HepG2 (cell line): ENCODE measurements at regions not wholly inside any gene's neighbourhood (a gene's known extent, or its start where the extent isn't known, plus 50 kb on each side); places are given as distances from the start of the nearest gene placed in this dataset.

Experiments
- AHR ChIP-seq: IDR thresholded peaks from 2 replicates; pipeline ENCODE4 v1.6.1; 2018; ENCODE audit warnings: missing genetic modification reagents, missing compliant biosample characterization
- AKNA ChIP-seq: sonication (generic); formaldehyde crosslinking; IDR thresholded peaks from 2 replicates; pipeline ENCODE4 v1.4.0; 2020; ENCODE audit warnings: missing genetic modification reagents, borderline replicate concordance
- LRRFIP1 ChIP-seq: sonication (generic); formaldehyde crosslinking; conservative IDR thresholded peaks from 2 replicates; pipeline ENCODE4 v1.4.0; 2020; ENCODE audit warnings: missing genetic modification reagents
- NFYB ChIP-seq: sonication (generic); formaldehyde crosslinking; IDR thresholded peaks from 2 replicates; pipeline ENCODE4 v1.4.0; 2020; ENCODE audit warnings: missing genetic modification reagents
- SUZ12 ChIP-seq: fragments of 150-350 bp; IDR thresholded peaks from 2 replicates; pipeline ENCODE4 v1.6.1; 2014; ENCODE audit warnings: low read depth, low read length
- TF ChIP-seq, protein P1 (sequence below): IDR thresholded peaks from 2 replicates; pipeline ENCODE4 v1.6.1; 2016; ENCODE audit warnings: missing compliant biosample characterization, missing genetic modification reagents, borderline replicate concordance

DNA sequence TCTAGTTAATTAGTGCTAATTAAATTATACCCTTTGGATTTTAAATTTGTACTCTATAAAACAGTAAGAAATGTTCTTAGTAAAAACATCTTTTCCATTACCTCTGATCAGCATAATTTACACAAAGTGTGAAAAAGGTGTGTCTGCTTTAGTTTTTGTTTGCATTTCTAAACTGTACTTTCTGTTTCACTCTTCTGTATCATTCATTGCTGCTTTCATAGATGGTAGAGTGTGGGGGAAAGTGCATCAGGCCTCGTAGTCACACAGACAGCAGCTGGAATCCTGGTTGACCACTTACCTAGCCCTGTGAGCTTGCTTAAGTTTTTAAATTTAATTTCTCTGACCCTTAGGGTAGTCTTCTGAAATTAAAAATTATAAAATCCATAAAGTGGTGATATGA lies 275.4 kb upstream of the PITX2 start (continued):
- no peak for TF ChIP-seq LRRFIP1 (CRISPR knock-in tag)
- no peak for TF ChIP-seq SUZ12
- TF ChIP-seq, protein P1, sequence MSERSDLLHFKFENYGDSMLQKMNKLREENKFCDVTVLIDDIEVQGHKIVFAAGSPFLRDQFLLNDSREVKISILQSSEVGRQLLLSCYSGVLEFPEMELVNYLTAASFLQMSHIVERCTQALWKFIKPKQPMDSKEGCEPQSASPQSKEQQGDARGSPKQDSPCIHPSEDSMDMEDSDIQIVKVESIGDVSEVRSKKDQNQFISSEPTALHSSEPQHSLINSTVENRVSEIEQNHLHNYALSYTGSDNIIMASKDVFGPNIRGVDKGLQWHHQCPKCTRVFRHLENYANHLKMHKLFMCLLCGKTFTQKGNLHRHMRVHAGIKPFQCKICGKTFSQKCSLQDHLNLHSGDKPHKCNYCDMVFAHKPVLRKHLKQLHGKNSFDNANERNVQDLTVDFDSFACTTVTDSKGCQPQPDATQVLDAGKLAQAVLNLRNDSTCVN (CRISPR knock-in tag) = no peak
- TF ChIP-seq NFYB (CRISPR knock-in tag) = no peak
- TF ChIP-seq AKNA (CRISPR knock-in tag) = no peak
- no peak for TF ChIP-seq AHR (CRISPR knock-in tag)
